IPS-18a (cell line): ENCODE measurements at regions not wholly inside any gene's neighbourhood (a gene's known extent, or its start where the extent isn't known, plus 50 kb on each side); places are given as distances from the start of the nearest gene placed in this dataset.

Source experiments
- H3K27ac ChIP-seq: one replicate; pipeline ENCODE4 v1.5.1; 2013; ENCODE audit warnings: low read length
- H3K27me3 ChIP-seq: one replicate; pipeline ENCODE4 v1.6.1; 2013; ENCODE audit warnings: mild to moderate bottlenecking, low read length; ENCODE audit not compliant: control insufficient read depth, insufficient read depth
- H3K36me3 ChIP-seq: one replicate; pipeline ENCODE4 v1.6.1; 2013; ENCODE audit warnings: low read depth, low read length; ENCODE audit not compliant: control insufficient read depth
- H3K4me1 ChIP-seq: one replicate; pipeline ENCODE4 v1.6.1; 2013; ENCODE audit warnings: low read depth, low read length; ENCODE audit not compliant: control insufficient read depth
- H3K4me3 ChIP-seq: one replicate; pipeline ENCODE4 v1.5.1; 2013; ENCODE audit warnings: low read length
- H3K9ac ChIP-seq: one replicate; pipeline ENCODE4 v1.6.1; 2013; ENCODE audit warnings: mild to moderate bottlenecking, low read length, moderate library complexity
- H3K9me3 ChIP-seq: one replicate; pipeline ENCODE4 v1.6.1; 2013; ENCODE audit warnings: low read depth, low read length; ENCODE audit not compliant: control insufficient read depth

GRCh38 chr6:144835322-144835973, 550.3 kb downstream of the UTRN start:
- H3K4me3 ChIP-seq, result no peak overlapping the region
- no peaks in the 10 kb centered on the region for H3K9me3 ChIP-seq
- H3K27ac ChIP-seq, result no peak overlapping the region
- no peak overlapping the region for H3K9ac ChIP-seq
- no peaks in the 10 kb centered on the region for H3K27me3 ChIP-seq
- peaks cover 14% of the 10 kb centered on the region for H3K36me3 ChIP-seq
- no peaks in the 10 kb centered on the region for H3K4me1 ChIP-seq

- H3K36me3 ChIP-seq, result peaks cover 14% of the 10 kb centered on the region
- H3K9me3 ChIP-seq, result no peaks in the 10 kb centered on the region
- H3K9ac ChIP-seq, result no peak overlapping the region
- no peaks in the 10 kb centered on the region for H3K4me1 ChIP-seq
- no peak overlapping the region for H3K27ac ChIP-seq
- H3K4me3 ChIP-seq, result no peak overlapping the region
- H3K27me3 ChIP-seq, result no peaks in the 10 kb centered on the region
Measured at GRCh38 chr6:144840619-144841018, 555.5 kb downstream of the UTRN start.

GRCh38 chr6:144843701-144844100, 558.6 kb downstream of the UTRN start:
- Histone ChIP-seq H3K27ac (no peak overlapping the region), H3K36me3 (no peaks in the 10 kb centered on the region), H3K9me3 (no peaks in the 10 kb centered on the region), H3K9ac (no peak overlapping the region), H3K27me3 (no peaks in the 10 kb centered on the region), H3K4me3 (no peak overlapping the region), H3K4me1 (peaks cover 16% of the 10 kb centered on the region)

- Histone ChIP-seq H3K4me3 (no peak overlapping the region), H3K27me3 (no peaks in the 10 kb centered on the region), H3K4me1 (peaks cover 16% of the 10 kb centered on the region), H3K27ac (no peak overlapping the region), H3K36me3 (no peaks in the 10 kb centered on the region), H3K9ac (no peak overlapping the region), H3K9me3 (no peaks in the 10 kb centered on the region)
Measured at GRCh38 chr6:144844596-144844995, 559.5 kb downstream of the UTRN start.

- Histone ChIP-seq H3K4me3 (no peak overlapping the region), H3K27me3 (no peaks in the 10 kb centered on the region), H3K27ac (no peak overlapping the region), H3K9ac (no peak overlapping the region), H3K4me1 (peaks cover 16% of the 10 kb centered on the region), H3K9me3 (no peaks in the 10 kb centered on the region), H3K36me3 (no peaks in the 10 kb centered on the region)
Measured at GRCh38 chr6:144845186-144845585, 560.1 kb downstream of the UTRN start.

- no peaks in the 10 kb centered on the region for H3K9me3 ChIP-seq
- H3K9ac ChIP-seq, result no peak overlapping the region
Measured at GRCh38 chr6:144847916-144848315, 562.8 kb downstream of the UTRN start.

GRCh38 chr6:144849920-144850319, 564.8 kb downstream of the UTRN start:
- Histone ChIP-seq H3K27ac (no peak overlapping the region), H3K4me3 (no peak overlapping the region), H3K27me3 (no peaks in the 10 kb centered on the region), H3K9ac (no peak overlapping the region), H3K9me3 (no peaks in the 10 kb centered on the region), H3K4me1 (peaks cover 16% of the 10 kb centered on the region), H3K36me3 (no peaks in the 10 kb centered on the region)

More at GRCh38 chr6:144847916-144848315, 562.8 kb downstream of the UTRN start:
- no peak overlapping the region for H3K27ac ChIP-seq
- no peak overlapping the region for H3K4me3 ChIP-seq
- H3K27me3 ChIP-seq, result no peaks in the 10 kb centered on the region
- H3K36me3 ChIP-seq, result no peaks in the 10 kb centered on the region
- H3K4me1 ChIP-seq, result peaks cover 16% of the 10 kb centered on the region

GRCh38 chr6:144853603-144854002, 568.5 kb downstream of the UTRN start:
- Histone ChIP-seq H3K9me3 (no peaks in the 10 kb centered on the region), H3K27me3 (no peaks in the 10 kb centered on the region), H3K36me3 (no peaks in the 10 kb centered on the region), H3K4me3 (no peak overlapping the region), H3K9ac (no peak overlapping the region), H3K27ac (no peak overlapping the region), H3K4me1 (no peaks in the 10 kb centered on the region)

GRCh38 chr6:144854654-144855053, 569.5 kb downstream of the UTRN start:
- H3K9ac ChIP-seq, result no peak overlapping the region
- H3K4me3 ChIP-seq, result no peak overlapping the region
- H3K4me1 ChIP-seq, result no peaks in the 10 kb centered on the region
- H3K36me3 ChIP-seq, result no peaks in the 10 kb centered on the region
- no peaks in the 10 kb centered on the region for H3K9me3 ChIP-seq
- no peaks in the 10 kb centered on the region for H3K27me3 ChIP-seq
- H3K27ac ChIP-seq, result no peak overlapping the region

- H3K4me3 ChIP-seq, result no peak overlapping the region
- no peaks in the 10 kb centered on the region for H3K36me3 ChIP-seq
- H3K9ac ChIP-seq, result no peak overlapping the region
- no peaks in the 10 kb centered on the region for H3K27me3 ChIP-seq
- H3K4me1 ChIP-seq, result no peaks in the 10 kb centered on the region
- H3K27ac ChIP-seq, result no peak overlapping the region
- H3K9me3 ChIP-seq, result no peaks in the 10 kb centered on the region
Measured at GRCh38 chr6:144855375-144855774, 570.2 kb downstream of the UTRN start.

- H3K9ac ChIP-seq, result no peak overlapping the region
- H3K36me3 ChIP-seq, result no peaks in the 10 kb centered on the region
- H3K4me1 ChIP-seq, result no peaks in the 10 kb centered on the region
- H3K27me3 ChIP-seq, result no peaks in the 10 kb centered on the region
- no peak overlapping the region for H3K27ac ChIP-seq
- no peaks in the 10 kb centered on the region for H3K9me3 ChIP-seq
- H3K4me3 ChIP-seq, result no peak overlapping the region
Measured at GRCh38 chr6:144855812-144856531, 570.8 kb downstream of the UTRN start.

- Histone ChIP-seq H3K9ac (no peak overlapping the region), H3K27ac (no peak overlapping the region), H3K9me3 (no peaks in the 10 kb centered on the region), H3K36me3 (no peaks in the 10 kb centered on the region), H3K27me3 (no peaks in the 10 kb centered on the region), H3K4me1 (no peaks in the 10 kb centered on the region), H3K4me3 (no peak overlapping the region)
Measured at GRCh38 chr6:144856622-144857021, 571.5 kb downstream of the UTRN start.
